Choroid plexus epithelial cell (primary cell): ENCODE measurements at regions not wholly inside any gene's neighbourhood (a gene's known extent, or its start where the extent isn't known, plus 50 kb on each side); places are given as distances from the start of the nearest gene placed in this dataset.
A peak's percentile ranks its signal among the peaks of the same experiment; 100 is the strongest.

Source experiments
- DNase-seq: peaks from one replicate; pipeline ENCODE4 v3.0.0-alpha.2; 2010; ENCODE audit warnings: low read depth
- H3K4me3 ChIP-seq: 2 replicates; pipeline ENCODE4 v1.5.1; 2011; ENCODE audit warnings: low read depth, mild to moderate bottlenecking, control low read depth, low read length, moderate library complexity
- TF ChIP-seq, protein P1 (sequence below): conservative IDR thresholded peaks from 2 replicates; pipeline ENCODE4 v1.5.1; 2011; ENCODE audit warnings: low read depth, mild to moderate bottlenecking, control low read depth, inconsistent platforms, low read length, moderate library complexity

- no peak overlapping the region for H3K4me3 ChIP-seq
- TF ChIP-seq, protein P1, sequence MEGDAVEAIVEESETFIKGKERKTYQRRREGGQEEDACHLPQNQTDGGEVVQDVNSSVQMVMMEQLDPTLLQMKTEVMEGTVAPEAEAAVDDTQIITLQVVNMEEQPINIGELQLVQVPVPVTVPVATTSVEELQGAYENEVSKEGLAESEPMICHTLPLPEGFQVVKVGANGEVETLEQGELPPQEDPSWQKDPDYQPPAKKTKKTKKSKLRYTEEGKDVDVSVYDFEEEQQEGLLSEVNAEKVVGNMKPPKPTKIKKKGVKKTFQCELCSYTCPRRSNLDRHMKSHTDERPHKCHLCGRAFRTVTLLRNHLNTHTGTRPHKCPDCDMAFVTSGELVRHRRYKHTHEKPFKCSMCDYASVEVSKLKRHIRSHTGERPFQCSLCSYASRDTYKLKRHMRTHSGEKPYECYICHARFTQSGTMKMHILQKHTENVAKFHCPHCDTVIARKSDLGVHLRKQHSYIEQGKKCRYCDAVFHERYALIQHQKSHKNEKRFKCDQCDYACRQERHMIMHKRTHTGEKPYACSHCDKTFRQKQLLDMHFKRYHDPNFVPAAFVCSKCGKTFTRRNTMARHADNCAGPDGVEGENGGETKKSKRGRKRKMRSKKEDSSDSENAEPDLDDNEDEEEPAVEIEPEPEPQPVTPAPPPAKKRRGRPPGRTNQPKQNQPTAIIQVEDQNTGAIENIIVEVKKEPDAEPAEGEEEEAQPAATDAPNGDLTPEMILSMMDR = no peak
- peak; percentile 7 for DNase-seq
Measured at GRCh38 chr1:239550178-239550577, 163.8 kb downstream of the CHRM3 start.

DNA sequence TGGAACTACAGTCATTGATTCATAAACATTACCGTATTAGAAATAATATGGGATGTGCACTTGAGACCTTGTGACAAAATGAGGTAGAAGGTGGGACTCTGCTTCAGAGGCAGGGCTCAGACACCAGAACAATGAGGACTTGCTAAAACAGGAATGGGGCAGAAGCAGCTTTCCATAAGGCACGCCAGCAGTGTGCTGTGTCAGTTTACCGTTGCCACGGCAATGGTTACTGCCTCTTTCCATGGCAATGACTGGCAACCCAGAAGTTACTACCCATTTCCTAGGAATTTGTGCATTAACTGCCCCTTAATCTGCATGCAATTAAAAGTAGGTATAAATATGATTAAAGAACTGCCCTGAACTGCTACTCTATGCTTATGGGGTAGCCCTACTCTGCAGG, 169.0 kb downstream of the CHRM3 start:
- H3K4me3 ChIP-seq = no peak overlapping the region
- no peak for DNase-seq
- TF ChIP-seq, protein P1 = no peak

GRCh38 chr1:239558559-239558958, 172.2 kb downstream of the CHRM3 start:
- no peak overlapping the region for H3K4me3 ChIP-seq
- no peak for DNase-seq
- TF ChIP-seq, protein P1 = no peak

DNA sequence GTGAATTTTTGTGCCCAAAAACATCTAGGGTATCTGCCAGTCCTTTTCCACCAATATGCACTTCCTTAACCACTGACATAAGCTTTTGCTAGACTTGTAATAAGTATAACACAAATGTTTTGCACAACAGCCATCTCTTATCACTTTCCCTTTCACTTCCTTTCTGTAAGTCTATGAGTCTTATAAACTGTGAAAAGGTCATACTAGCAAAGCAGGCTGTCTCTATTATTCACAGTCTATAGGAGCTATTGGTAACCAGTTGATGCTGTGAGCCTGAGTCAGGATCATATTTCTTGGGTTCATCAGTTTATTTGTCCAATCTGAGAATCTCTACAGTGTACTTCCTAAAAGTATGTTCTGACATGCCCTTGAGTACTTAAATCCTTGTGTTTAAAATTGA, 172.6 kb downstream of the CHRM3 start:
- TF ChIP-seq, protein P1 = no peak
- DNase-seq = no peak
- H3K4me3 ChIP-seq = no peak overlapping the region

- DNase-seq = no peak
- H3K4me3 ChIP-seq = no peak overlapping the region
- TF ChIP-seq, protein P1 = no peak
Measured at GRCh38 chr1:239560921-239561320, 174.6 kb downstream of the CHRM3 start.

GRCh38 chr1:239562095-239562494, 175.7 kb downstream of the CHRM3 start:
- H3K4me3 ChIP-seq = no peak overlapping the region
- TF ChIP-seq, protein P1 = no peak
- no peak for DNase-seq

- TF ChIP-seq, protein P1 = no peak
- H3K4me3 ChIP-seq = no peak overlapping the region
- DNase-seq = no peak
Measured at GRCh38 chr1:239563681-239564080, 177.3 kb downstream of the CHRM3 start.
